Activated CD4-positive, alpha-beta T cell treated with anti-CD3 and anti-CD28 coated beads for 4 hours (primary cell): ENCODE measurements at regions not wholly inside any gene's neighbourhood (a gene's known extent, or its start where the extent isn't known, plus 50 kb on each side); places are given as distances from the start of the nearest gene placed in this dataset.
"Not testable (repeated sequence)": the region's sequence is repeated elsewhere in the genome, so short reads cannot be mapped to it uniquely, and the experiment has no call there.

ENCODE experiments used
- DNase-seq, 2 donors: peaks; one replicate each; pipeline ENCODE4 v3.0.0-alpha.2; 2020

DNA sequence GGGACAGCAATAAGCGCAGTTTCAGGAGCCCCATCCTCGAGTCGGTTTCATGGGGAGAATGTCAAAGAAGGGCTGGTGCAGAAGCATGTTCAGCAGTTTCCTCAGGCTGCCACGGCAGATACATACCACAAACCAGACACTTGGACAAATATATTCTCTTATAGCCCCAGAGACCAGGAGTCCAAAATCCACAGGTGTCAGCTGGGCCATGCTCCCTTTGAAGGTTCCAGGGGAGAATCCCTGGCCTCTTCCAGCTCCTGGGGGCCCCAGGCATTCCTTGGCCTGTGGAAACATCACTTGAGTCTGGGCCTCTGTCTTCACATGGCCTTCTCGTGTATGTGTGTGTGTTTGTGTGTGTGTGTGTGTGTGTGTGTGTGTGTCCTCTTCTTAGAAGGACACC, 164.1 kb downstream of the UQCRFS1 start:
- no peak for DNase-seq

DNA sequence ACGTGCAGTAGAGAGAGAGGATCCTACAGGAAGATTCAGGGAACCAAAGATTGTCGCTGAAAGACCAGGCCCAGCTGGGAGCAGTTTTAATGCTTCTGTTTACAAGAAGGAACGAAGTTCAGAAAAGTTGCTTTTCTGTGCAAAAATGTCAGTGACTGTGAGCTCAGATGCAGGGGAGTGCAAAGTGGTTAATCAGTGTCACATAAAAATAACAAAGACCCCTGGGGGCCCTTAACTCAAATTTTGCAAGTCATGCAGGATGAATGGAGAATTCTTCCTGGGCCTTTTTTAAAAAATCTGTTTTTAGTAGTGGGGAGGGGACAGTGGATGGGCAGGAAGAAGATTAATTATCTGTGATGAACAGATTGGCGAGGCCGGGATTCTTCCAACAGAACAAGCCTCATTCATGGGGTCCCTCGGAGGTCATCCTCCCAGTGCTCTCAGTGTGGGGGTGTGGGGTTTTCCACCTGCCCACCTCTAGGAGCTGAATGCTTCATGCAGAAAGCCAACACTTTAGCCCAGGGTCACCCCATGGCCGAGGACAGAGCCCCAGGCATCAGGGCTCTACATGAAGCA, 167.2 kb downstream of the UQCRFS1 start:
- DNase-seq = no peak

DNA sequence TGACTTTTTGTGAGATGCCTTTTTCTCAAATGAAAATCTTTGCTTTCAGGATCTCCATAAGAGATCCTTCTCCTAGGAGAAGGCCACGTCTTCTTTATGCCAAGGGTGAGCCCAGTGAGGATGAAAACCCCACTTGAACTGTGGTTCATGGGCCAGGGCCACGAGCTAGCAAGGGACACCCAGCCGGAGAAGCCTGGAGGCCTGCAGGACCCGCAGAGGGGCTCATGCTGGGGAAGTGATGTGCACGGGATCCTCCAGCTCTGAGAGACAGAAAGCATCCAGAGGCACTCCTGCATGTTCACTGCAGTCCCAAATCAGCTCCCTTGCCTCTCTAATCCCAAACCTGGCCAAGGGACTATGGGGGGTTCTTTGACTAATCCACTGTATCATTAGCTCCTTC, 168.9 kb downstream of the UQCRFS1 start:
- DNase-seq = no peak

DNA sequence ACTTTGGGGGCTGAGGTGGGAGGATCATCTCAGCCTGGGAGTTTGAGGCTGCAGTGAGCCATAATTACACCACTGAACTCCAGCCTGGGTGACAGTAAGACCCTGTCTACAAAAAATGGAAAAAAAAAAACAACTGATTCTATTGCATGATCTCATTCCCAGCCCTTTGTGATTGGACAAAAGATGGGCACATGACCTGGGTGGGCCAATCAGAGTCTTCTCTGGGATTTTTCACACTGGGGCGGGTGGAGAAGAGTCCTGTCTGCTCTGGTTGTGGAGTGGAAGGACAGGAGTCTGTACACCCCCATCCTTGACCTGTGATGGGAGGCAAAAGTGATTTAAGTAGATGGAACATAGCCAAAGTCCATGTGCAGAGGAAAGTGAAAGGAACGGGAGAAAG, 170.5 kb downstream of the UQCRFS1 start:
- no peak for DNase-seq

DNA sequence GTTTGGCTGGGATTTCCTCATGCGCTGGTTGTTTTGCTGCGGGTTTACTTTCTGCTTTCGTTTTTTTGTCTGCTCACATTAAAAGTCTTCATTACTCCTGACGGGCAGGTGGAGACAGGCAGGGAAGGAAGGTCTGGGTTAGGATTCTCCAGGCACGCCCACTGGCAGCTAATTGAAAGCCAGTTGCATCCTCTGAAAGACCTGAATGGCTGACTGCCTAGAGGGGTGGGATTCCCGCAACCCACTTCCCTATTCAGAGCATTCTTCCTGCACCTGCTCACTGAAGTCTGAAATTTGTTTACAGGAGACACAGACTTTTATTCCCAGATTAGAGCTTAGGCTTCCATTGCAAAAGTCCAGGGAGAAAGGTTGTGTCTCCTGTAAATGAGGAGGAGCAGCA, 172.0 kb downstream of the UQCRFS1 start:
- no peak for DNase-seq

DNA sequence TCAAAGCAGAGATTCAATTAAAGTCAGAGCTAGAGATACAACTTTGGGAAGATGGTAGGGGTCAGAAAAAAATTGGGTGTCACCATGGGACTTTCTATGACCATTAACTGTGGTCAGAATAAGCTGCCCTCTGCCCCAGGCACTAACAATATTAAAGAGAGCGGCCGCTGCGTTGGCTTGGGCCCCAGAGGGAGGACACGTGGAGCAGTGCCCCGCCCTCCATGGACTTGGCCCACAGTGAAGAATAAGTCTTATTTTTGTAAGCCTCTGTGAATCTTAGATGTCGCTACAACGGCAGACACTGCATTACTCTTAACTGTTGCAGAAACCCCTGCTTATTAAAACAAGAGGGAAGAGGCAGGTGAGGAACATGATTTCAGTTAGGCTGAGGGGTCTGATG, 172.7 kb downstream of the UQCRFS1 start:
- DNase-seq = no peak

DNA sequence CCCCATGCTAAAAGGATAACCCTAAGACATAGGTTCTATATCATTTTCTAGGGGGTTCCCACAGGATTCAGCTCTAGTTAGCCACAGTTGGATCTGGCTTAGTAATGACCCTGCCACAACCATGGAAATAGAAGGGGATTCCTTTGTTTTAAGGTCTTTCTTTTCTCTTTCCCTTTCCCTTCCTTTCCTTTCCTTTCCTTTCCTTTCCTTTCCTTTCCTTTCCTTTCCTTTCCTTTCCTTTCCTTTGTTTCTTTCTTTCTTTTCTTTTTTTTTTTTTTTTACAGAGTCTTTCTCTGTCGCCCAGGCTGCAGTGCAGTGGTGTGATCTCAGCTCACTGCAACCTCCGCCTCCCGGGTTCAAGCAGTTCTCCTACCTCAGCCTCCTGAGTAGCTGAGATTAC, 173.9 kb downstream of the UQCRFS1 start:
- DNase-seq = not testable (repeated sequence)

DNA sequence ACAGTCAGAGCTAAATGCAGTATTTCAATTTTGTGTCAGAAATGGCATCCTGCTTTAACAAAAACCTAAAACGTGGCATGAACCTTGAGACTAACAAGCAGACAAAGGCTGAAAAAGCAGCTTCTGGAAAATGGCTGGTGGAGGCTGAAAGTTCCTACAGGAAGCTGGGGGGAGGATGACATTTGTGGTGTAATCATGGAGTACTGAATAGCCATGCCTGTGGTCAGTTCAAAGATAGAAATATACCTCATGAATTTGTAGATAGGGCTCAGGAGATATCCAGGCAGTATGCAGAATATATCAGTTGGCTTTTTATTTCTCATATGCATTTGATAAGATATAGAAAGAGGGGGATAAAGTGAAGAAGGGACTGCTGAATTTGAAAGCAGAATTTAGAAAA, 181.7 kb downstream of the UQCRFS1 start:
- DNase-seq = no peak

DNA sequence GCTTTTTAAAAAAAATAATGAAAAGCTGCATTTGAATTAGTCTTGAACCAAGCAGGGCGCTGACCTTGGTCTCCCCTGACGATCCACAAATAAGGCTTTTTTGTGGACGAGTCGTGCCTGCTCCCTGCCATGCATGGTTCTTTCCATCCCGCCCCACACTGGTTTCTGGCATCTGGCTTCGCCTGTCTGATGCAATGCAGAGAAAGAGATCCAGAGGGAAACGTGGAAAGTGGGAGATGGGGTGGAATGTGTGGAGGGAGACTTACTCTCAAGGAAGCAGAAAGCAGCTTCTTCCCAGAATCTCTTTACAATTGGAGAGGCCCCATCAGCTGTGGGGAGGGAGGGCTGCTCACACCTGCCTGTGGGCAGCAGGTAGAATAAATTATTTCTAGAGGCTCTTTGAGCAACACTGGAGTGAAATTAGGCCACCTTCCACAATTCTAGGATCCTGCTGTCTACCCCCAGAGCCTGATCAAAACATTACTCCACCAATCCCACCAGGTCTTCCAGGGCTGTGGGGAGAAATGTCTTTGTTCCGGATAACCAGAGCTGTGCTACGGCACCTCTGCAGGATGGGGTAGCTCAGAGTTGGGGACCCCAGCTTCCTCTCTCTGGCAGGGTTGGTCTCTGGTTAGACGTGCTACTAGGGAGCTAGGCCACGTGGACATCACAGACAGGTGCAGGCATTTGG, 183.5 kb downstream of the UQCRFS1 start:
- no peak for DNase-seq

DNA sequence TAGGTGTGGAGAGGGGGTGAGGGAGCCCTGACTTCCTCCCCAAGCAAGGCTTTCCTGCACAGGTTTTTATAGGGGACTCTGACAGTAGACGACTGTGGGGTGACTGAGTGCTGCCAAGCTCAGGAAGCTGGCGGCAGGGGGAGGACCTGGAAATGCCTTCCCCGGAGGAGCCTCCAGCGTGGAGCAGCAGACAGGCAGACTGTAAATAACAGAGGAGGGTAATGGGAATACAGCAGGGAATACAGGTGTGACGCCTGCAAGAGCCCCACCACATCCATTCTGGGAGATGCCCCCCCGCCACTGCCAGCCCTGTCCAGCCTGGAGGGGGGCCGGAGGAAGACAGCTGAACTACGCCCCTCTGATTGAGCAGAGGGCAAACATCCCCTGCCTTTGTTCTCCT, 190.4 kb downstream of the UQCRFS1 start:
- no peak for DNase-seq

DNA sequence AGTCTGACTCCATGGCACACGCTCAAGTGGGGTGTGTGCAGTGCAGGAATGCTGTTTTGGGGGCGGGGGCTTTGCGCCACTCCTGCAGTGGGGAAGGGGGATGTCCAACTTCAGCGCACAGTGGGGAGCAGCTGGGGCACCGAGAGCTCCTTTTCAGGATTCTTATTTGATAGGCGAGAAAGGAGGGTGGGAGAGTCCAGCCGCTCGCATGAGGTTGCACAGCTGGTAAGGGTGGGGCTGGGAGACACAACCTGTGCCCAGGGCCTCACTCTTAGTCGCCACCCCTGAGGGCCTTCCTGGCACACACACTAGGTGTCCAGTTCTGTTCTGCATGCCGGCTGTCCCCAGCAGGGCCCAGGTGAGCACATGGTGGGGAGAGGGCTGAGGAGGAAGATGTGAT, 190.8 kb downstream of the UQCRFS1 start:
- no peak for DNase-seq

DNA sequence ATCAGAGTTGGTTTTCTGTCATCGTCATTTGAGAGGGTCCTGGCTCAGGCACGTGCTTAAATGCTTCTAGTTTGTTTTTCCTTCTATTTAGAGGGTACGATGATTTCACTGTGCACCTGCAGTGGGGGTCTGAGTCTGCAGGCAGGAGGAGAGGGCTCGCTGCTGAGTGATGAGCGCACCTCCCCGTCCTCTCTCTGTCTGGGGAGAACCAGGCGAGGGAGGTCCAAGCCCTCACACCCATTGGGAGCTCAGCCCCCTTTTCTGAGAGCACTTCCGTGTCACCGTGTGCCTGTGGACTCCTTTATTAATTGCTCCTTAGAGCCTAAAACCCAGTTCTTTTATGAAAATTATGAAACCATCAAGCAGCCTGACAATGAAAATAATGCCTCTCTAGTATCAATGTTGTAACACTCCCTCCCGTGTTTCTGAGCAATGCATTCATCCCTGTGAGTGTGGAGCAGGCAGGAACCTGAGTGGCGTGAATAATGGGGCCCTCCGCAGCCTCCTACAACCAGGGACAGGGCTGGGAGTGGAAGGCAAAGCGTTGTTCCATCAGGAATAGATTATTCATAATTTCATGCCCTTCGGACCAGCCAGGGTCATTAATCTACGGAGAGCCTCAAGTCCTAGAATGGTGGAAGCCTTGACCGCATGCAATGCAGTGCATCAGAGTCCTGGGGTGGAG, 191.6 kb downstream of the UQCRFS1 start:
- DNase-seq = no peak

DNA sequence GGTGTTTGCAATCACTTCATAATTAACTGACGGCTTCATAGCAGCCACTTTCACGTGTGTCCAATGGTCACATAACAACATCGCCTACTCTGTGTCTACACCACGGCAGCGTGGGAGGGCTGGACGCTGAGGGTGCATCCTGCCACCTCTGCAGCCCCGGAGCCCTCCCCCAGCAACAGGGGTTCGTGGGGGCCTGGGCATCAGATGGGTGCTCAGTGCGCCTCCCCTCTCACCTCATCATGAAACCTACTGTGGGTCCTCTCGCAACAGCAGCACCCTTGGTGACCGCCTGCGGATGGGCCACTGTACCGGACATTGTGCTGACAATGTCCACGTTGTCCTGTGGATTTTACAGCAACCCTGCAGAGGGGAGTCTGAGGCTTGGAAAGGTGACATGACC, 193.5 kb downstream of the UQCRFS1 start:
- no peak for DNase-seq

DNA sequence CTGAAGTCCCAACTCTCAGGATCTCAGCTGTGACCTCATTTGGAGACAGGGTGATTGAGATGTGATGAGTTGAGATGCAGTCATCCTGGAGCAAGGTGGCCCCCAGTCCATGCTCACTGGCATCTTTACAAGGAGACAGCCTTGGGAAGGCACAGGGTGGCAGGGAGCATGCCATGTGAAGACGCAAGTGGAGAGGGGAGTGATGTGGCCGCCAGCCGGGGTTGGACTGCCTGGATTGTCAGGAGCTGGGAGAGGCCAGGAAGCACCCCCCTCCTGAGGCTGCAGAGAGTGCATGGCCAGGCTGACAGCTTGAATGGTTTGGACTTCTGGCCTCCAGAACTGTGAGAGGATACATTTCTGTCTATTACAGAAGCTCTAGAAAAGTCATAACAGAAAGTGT, 194.4 kb downstream of the UQCRFS1 start:
- no peak for DNase-seq

DNA sequence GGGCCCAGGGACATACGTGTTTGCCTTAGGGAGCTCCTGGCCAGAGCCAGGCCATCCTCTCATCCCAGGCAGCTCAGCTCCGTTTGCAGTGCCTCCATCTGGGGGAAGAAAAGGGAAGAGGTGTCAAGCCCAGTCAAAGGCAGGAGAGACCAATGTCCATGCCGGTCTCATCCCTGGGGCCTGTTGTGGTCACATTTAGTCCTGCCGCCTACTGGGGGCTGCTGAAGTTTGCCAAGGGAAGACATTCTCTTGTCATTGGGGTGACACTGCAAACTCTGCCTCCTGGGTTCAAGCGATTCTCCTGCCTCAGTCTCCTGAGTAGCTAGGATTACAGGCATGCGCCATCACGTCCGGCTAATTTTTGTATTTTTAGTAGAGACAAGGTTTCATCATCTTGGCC, 195.2 kb downstream of the UQCRFS1 start:
- no peak for DNase-seq

DNA sequence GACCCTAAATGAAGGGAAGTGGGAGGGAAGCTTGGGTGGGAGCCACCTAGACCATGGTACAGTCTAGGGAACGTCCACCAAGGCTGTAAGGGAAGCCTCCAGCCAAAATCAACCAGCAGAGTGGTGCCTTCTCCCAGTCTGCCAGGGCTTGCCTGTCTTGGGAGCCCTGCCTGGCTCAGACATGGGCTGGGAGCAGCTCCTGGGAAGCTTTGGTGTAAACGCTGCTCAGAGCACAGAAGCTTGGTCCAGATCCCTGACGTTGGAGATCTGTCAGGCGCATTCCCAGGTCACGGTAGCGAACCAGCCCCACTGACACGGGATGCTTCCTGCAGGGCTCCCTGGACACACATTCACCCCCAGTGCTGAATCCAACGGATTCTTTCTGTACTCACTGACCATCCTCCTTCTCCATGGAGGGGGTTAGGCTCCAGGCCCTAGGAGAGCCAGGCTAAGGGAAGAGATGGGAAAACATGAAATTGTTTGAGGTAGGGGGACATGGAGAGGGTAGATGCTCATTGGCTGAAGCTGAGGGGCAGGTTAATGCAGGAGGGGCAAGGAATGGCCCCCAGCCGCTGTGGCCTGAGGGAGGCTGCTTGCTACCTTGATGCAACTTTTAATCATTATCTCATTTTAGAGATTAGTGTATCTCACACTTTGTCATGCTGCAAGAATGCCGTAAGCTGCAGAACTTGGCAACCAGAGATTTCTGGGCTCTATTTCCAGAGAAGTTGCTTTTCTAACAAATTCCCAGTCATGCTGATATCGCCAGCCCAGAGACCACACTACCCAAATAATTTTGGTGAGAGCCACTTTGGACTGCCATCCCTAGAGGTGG, 195.8 kb downstream of the UQCRFS1 start:
- DNase-seq = no peak

DNA sequence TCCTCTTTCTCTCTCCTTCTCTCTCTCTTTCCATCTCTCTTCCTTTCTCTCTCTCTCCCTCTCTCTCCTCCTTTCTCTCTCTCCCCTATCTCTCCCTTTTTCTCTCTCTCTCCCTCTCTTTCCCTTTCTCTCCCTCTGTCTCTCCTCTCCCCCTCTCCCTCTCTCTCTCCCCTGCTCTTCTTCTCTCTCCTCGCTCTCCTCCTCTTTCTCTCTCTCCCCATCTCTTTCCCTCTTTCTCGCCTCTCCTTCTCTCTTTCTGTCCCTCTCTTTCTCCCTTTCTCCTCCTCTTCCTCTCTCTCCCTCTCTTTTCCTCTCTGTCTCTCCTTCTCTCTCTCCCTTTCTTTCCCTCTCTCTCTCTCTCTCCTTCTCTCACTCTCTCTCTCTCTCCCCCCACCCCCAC, 196.6 kb downstream of the UQCRFS1 start:
- no peak for DNase-seq

DNA sequence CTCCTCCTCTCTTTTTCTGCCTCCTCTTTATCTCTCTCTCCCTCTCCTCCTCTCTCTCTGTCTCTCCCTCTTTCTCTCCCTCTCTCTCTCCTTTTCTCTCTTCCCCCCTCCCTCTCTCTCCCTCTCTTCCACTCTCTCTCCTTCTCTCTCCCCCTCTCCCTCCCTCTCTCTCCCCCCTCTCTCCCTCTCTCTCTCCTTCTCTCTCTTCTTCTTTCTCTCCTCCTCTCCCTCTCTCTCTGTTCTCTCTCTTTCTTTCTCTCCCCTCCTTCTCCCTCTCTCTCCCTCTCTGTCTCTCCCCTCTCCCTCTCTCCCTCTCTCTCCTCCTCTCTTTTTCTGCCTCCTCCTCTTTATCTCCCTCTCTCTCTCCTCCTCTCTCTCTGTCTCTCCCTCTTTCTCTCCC, 197.4 kb downstream of the UQCRFS1 start:
- no peak for DNase-seq

DNA sequence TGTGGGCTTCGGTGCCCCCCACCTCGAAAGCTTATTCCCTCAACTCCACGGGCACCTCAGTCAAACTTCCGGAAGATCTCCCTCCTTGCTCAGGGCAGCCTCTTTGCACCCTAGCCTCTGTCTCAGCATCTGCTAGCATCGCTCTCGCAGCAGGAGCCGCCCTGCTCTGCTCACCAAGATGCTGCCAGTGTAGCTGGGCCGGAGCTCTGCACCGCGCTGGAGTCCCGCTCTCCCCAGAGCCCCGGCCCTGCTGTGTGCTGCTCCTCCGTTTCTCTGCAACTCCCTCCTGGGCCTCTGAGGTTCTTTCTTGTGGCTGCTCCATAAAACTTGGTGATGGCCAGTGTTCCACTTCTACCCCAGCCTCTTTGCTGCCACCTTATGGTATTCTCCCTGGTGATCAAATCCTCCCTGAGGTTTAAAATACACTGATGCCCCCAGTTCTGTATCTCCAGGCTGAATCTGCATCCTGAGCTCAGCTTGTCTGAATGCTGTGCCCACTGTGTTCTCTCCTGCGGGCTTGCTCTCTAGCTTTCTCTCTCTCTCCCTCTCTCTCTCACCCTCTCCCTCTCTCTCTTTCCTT, 198.0 kb downstream of the UQCRFS1 start:
- no peak for DNase-seq

DNA sequence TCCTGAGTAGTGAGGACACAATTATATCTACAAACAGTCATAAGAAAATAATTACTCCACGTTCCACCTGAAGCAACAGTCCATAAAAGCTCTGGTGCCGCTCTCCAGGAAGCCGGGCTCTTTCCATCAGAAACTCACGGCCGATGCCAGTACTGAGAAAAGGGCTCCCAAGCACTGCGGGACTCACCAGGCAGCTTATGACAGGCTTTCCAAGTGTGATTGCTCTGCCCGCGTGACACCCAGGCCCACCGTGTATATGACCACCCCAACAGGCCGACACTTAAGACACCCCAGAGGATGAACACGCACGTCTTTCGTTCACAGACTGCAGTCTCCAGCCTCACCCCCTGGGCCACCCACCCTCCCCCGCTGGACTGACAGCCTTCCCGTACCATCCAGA, 199.0 kb downstream of the UQCRFS1 start:
- DNase-seq = no peak

DNA sequence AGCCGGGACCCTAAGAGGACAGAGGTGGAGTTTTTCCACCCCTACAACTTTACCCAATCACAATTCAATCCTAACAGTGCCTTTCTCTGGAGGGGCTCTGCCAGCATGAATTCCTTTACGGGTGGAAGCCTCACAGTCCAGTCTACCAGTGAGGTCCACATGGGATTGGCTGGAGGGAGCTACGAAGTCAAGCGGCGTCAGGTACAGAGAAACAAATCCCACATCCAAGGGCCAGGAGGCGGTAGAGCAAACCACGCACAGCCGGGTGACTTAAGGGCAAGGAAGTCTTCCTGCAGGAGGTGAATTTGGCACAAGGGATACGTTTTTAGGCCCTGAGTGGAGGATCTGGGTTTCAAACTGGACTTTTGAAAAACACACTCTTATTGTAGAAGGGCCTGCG, 199.6 kb downstream of the UQCRFS1 start:
- no peak for DNase-seq

DNA sequence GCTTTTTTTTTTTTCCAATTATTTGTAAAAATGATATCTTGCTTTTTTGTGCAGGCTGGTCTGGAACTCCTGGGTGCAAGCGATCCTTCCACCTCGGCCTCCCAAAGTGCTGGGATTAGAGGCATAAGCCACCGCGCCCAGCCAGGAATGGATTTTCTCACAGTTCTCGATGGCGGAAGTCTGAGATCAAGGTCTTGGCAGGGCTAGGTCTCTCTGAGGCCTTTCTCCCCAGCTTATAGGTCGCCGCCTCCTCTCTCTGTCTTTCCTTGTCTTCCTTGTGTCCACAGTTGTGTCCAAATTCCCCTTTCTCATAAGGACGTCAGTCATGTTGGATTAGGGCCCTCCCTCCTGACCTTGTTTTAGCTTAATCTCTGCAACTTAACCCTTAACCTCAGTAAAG, 200.5 kb downstream of the UQCRFS1 start:
- DNase-seq = no peak

DNA sequence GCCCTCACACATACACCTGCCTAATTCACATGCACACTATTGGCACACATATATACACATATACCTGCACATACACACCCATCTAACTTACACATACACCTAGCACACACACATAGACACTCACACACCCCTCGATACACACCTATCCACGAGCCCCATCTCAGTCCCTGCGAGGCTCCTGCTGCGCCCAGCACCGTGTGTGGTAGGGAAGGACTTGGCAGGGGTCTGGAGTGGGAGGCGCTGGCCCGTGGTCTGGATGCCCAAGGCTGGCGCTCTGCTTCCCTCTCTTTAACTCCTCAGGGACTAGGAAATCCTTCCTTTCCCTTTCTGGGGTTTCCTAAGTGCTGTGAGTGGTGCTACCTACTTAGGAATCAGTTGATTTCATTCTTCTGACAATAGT, 202.7 kb downstream of the UQCRFS1 start:
- DNase-seq = no peak
